Rectal smooth muscle tissue (tissue), 1 donor: ENCODE measurements at regions not wholly inside any gene's neighbourhood (a gene's known extent, or its start where the extent isn't known, plus 50 kb on each side); places are given as distances from the start of the nearest gene placed in this dataset.

Source experiments
- H3K27ac ChIP-seq: one replicate; pipeline ENCODE4 v1.7.0; 2013; ENCODE audit warnings: low read depth, low read length, inconsistent platforms
- H3K27me3 ChIP-seq: one replicate; pipeline ENCODE4 v1.7.0; 2013; ENCODE audit warnings: low read length; ENCODE audit not compliant: control insufficient read depth, insufficient read depth
- H3K36me3 ChIP-seq: one replicate; pipeline ENCODE4 v1.7.0; 2013; ENCODE audit warnings: low read length; ENCODE audit not compliant: control insufficient read depth, insufficient read depth
- H3K4me1 ChIP-seq: one replicate; pipeline ENCODE4 v1.7.0; 2013; ENCODE audit warnings: low read length; ENCODE audit not compliant: control insufficient read depth, insufficient read depth
- H3K4me3 ChIP-seq: one replicate; pipeline ENCODE4 v1.7.0; 2013; ENCODE audit warnings: low read length
- H3K9ac ChIP-seq: one replicate; pipeline ENCODE4 v1.7.0; 2013; ENCODE audit warnings: low read length

GRCh38 chr3:70861855-70862254, 549.4 kb upstream of the MDFIC2 start:
- H3K27me3 ChIP-seq = no peaks in the 10 kb centered on the region
- no peak overlapping the region for H3K27ac ChIP-seq
- no peak overlapping the region for H3K4me3 ChIP-seq
- peaks cover 3% of the 10 kb centered on the region for H3K4me1 ChIP-seq
- H3K36me3 ChIP-seq = no peaks in the 10 kb centered on the region
- no peak overlapping the region for H3K9ac ChIP-seq

GRCh38 chr3:70861234-70861633, 548.8 kb upstream of the MDFIC2 start:
- H3K4me3 ChIP-seq = no peak overlapping the region
- no peaks in the 10 kb centered on the region for H3K27me3 ChIP-seq
- no peaks in the 10 kb centered on the region for H3K36me3 ChIP-seq
- peaks cover 3% of the 10 kb centered on the region for H3K4me1 ChIP-seq
- no peak overlapping the region for H3K27ac ChIP-seq
- H3K9ac ChIP-seq = no peak overlapping the region

GRCh38 chr3:70857916-70858315, 545.5 kb upstream of the MDFIC2 start:
- Histone ChIP-seq H3K4me3 (no peak overlapping the region), H3K27ac (no peak overlapping the region), H3K36me3 (no peaks in the 10 kb centered on the region), H3K4me1 (peaks cover 3% of the 10 kb centered on the region), H3K9ac (no peak overlapping the region), H3K27me3 (no peaks in the 10 kb centered on the region)

GRCh38 chr3:70856414-70857162, 544.1 kb upstream of the MDFIC2 start:
- Histone ChIP-seq H3K4me1 (peaks cover 3% of the 10 kb centered on the region), H3K4me3 (no peak overlapping the region), H3K27ac (no peak overlapping the region), H3K9ac (no peak overlapping the region), H3K27me3 (no peaks in the 10 kb centered on the region), H3K36me3 (no peaks in the 10 kb centered on the region)

- Histone ChIP-seq H3K4me3 (no peak overlapping the region), H3K27ac (no peak overlapping the region), H3K4me1 (peaks cover 8% of the 10 kb centered on the region), H3K36me3 (no peaks in the 10 kb centered on the region), H3K9ac (no peak overlapping the region), H3K27me3 (no peaks in the 10 kb centered on the region)
These were observed 542.7 kb upstream of the MDFIC2 start for GRCh38 chr3:70855149-70855548.

- no peak overlapping the region for H3K27ac ChIP-seq
- no peak overlapping the region for H3K9ac ChIP-seq
- no peak overlapping the region for H3K4me3 ChIP-seq
- no peaks in the 10 kb centered on the region for H3K36me3 ChIP-seq
- H3K27me3 ChIP-seq = no peaks in the 10 kb centered on the region
- H3K4me1 ChIP-seq = peaks cover 14% of the 10 kb centered on the region
These were observed 541.7 kb upstream of the MDFIC2 start for GRCh38 chr3:70854108-70854507.

GRCh38 chr3:70853161-70853944, 540.9 kb upstream of the MDFIC2 start:
- Histone ChIP-seq H3K9ac (no peak overlapping the region), H3K4me3 (no peak overlapping the region), H3K36me3 (no peaks in the 10 kb centered on the region), H3K27me3 (no peaks in the 10 kb centered on the region), H3K4me1 (peaks cover 12% of the 10 kb centered on the region), H3K27ac (no peak overlapping the region)

- Histone ChIP-seq H3K9ac (no peak overlapping the region), H3K27ac (peak overlapping the region; percentile 34), H3K36me3 (no peaks in the 10 kb centered on the region), H3K4me1 (peaks cover 11% of the 10 kb centered on the region), H3K4me3 (no peak overlapping the region), H3K27me3 (no peaks in the 10 kb centered on the region)
These were observed 537.7 kb upstream of the MDFIC2 start for GRCh38 chr3:70849911-70850699.

GRCh38 chr3:70840106-70840870, 527.9 kb upstream of the MDFIC2 start:
- no peak overlapping the region for H3K4me3 ChIP-seq
- H3K27me3 ChIP-seq = no peaks in the 10 kb centered on the region
- no peaks in the 10 kb centered on the region for H3K4me1 ChIP-seq
- H3K27ac ChIP-seq = no peak overlapping the region
- no peaks in the 10 kb centered on the region for H3K36me3 ChIP-seq
- H3K9ac ChIP-seq = no peak overlapping the region

- H3K27me3 ChIP-seq = no peaks in the 10 kb centered on the region
- no peaks in the 10 kb centered on the region for H3K36me3 ChIP-seq
- no peak overlapping the region for H3K4me3 ChIP-seq
- no peak overlapping the region for H3K9ac ChIP-seq
- H3K27ac ChIP-seq = no peak overlapping the region
- H3K4me1 ChIP-seq = peaks cover 5% of the 10 kb centered on the region
These were observed 521.0 kb upstream of the MDFIC2 start for GRCh38 chr3:70833239-70833960.

- Histone ChIP-seq H3K4me3 (no peak overlapping the region), H3K9ac (no peak overlapping the region), H3K27me3 (no peaks in the 10 kb centered on the region), H3K4me1 (peaks cover 5% of the 10 kb centered on the region), H3K27ac (no peak overlapping the region), H3K36me3 (no peaks in the 10 kb centered on the region)
These were observed 520.4 kb upstream of the MDFIC2 start for GRCh38 chr3:70832834-70833205.
